NT2/D1 (cell line): ENCODE measurements at regions not wholly inside any gene's neighbourhood (a gene's known extent, or its start where the extent isn't known, plus 50 kb on each side); places are given as distances from the start of the nearest gene placed in this dataset.
"Not testable (repeated sequence)": the region's sequence is repeated elsewhere in the genome, so short reads cannot be mapped to it uniquely, and the experiment has no call there.

Source experiments
- DNase-seq: peaks from one replicate; pipeline ENCODE4 v3.0.0-alpha.2; 2011; ENCODE audit warnings: low read depth, low spot score
- H3K27me3 ChIP-seq: 2 replicates; pipeline ENCODE4 v1.6.0; 2011; ENCODE audit warnings: mild to moderate bottlenecking; ENCODE audit not compliant: insufficient read length, insufficient read depth
- H3K36me3 ChIP-seq: 2 replicates; pipeline ENCODE4 v1.6.1; 2011; ENCODE audit warnings: mild to moderate bottlenecking, low read length, mixed read lengths; ENCODE audit not compliant: insufficient read depth, insufficient read length
- H3K4me1 ChIP-seq: 2 replicates; pipeline ENCODE4 v1.5.1; 2011; ENCODE audit not compliant: insufficient read depth, insufficient read length
- H3K4me3 ChIP-seq: 2 replicates; pipeline ENCODE4 v1.5.1; 2011; ENCODE audit warnings: low read depth; ENCODE audit not compliant: insufficient read length
- H3K9ac ChIP-seq: 2 replicates; pipeline ENCODE4 v1.6.0; 2011; ENCODE audit warnings: low read depth; ENCODE audit not compliant: insufficient read length
- H3K9me3 ChIP-seq: 2 replicates; pipeline ENCODE4 v1.5.1; 2011; ENCODE audit warnings: mild to moderate bottlenecking, low read length; ENCODE audit not compliant: insufficient read depth
- SUZ12 ChIP-seq: IDR thresholded peaks from 2 replicates; pipeline ENCODE4 v1.6.1; 2011; ENCODE audit not compliant: insufficient read length, insufficient read depth; ENCODE audit errors: extremely low read depth
- YY1 ChIP-seq: IDR thresholded peaks from 2 replicates; pipeline ENCODE4 v1.6.1; 2011; ENCODE audit not compliant: insufficient read length, insufficient read depth
- ZNF274 ChIP-seq: IDR thresholded peaks from 2 replicates; pipeline ENCODE4 v1.6.1; 2011; ENCODE audit warnings: mild to moderate bottlenecking, low read depth, low read length

GRCh38 chr6:27830212-27830599 lies 82.0 kb downstream of the OR2B2 start:
- DNase-seq, result no peak
- Histone ChIP-seq H3K4me3 (peak overlapping the region; percentile 66), H3K27me3 (no peaks in the 10 kb centered on the region), H3K9ac (peak overlapping the region; percentile 90), H3K9me3 (peaks cover 12% of the 10 kb centered on the region; the same call in 1 of the 2 replicates), H3K36me3 (peaks cover 5% of the 10 kb centered on the region), H3K4me1 (no peaks in the 10 kb centered on the region)
- TF ChIP-seq SUZ12, result no peak
- no peak for TF ChIP-seq ZNF274
- TF ChIP-seq YY1, result no peak

DNA sequence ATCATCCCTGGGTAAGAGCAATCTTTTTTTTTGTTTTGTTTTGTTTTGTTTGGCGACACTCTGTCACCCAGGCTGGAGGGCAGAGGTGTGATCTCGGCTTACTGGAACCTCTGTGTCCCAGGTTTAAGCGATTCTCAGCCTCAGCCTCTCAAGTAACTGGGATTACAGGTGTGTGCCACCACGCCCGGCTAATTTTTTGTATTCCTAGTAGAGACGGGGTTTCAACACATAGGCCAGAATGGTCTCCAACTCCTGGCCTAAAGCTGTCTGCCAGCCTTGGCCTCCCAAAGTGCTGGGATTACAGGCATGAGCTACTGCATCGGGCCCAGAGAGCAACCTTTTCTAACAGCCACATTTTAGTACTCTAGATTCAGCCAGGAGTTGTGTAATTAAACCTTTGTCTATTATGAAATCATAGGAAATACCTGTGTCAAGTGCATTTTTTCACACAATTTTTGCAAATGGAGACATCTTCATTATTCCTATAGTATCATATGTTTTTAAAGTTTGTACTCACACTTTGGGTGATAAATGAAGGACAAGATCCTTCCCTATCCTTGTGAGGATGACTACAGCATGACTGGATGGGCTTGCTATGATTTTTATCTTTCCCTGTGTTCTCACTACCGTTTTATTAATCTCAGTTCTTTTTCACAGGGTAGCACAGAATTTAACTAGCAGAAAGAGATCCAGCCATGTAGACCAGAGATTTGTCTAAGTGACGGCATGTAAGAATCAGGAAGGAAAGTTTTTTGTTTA lies 82.6 kb downstream of the OR2B2 start:
- peak overlapping the region; percentile 66 for H3K4me3 ChIP-seq
- no peak for TF ChIP-seq ZNF274
- no peak for TF ChIP-seq YY1
- TF ChIP-seq SUZ12, result no peak

GRCh38 chr6:27827477-27827876 lies 84.7 kb downstream of the OR2B2 start:
- not testable (repeated sequence) for DNase-seq, H3K4me1 ChIP-seq, H3K36me3 ChIP-seq, H3K4me3 ChIP-seq, H3K27me3 ChIP-seq, H3K9ac ChIP-seq
- H3K9me3 ChIP-seq, result peaks cover 12% of the 10 kb centered on the region; the same call in 1 of the 2 replicates

More for the DNA sequence above, 82.6 kb downstream of the OR2B2 start:
- Histone ChIP-seq H3K4me1 (no peaks in the 10 kb centered on the region), H3K36me3 (peaks cover 5% of the 10 kb centered on the region), H3K9ac (peak overlapping the region; percentile 90), H3K9me3 (peaks cover 12% of the 10 kb centered on the region; the same call in 1 of the 2 replicates), H3K27me3 (no peaks in the 10 kb centered on the region)
- no peak for DNase-seq

- not testable (repeated sequence) for H3K9ac ChIP-seq, DNase-seq, H3K36me3 ChIP-seq, H3K27me3 ChIP-seq, H3K4me1 ChIP-seq, H3K4me3 ChIP-seq
- peaks cover 12% of the 10 kb centered on the region; the same call in 1 of the 2 replicates for H3K9me3 ChIP-seq
Observed at GRCh38 chr6:27826612-27826985, 85.6 kb downstream of the OR2B2 start.

- not testable (repeated sequence) for H3K27me3 ChIP-seq, H3K36me3 ChIP-seq, H3K4me1 ChIP-seq, H3K9ac ChIP-seq, DNase-seq
- Histone ChIP-seq H3K4me3 (peak overlapping the region; percentile 18), H3K9me3 (peaks cover 12% of the 10 kb centered on the region; the same call in 1 of the 2 replicates)
Observed at GRCh38 chr6:27825848-27826611, 86.2 kb downstream of the OR2B2 start.

GRCh38 chr6:27825025-27825793 lies 87.0 kb downstream of the OR2B2 start:
- DNase-seq, result no peak
- Histone ChIP-seq H3K9ac (peak overlapping the region; percentile 87), H3K4me1 (no peaks in the 10 kb centered on the region), H3K4me3 (peak overlapping the region; percentile 57), H3K36me3 (peaks cover 5% of the 10 kb centered on the region), H3K27me3 (no peaks in the 10 kb centered on the region), H3K9me3 (peaks cover 12% of the 10 kb centered on the region; the same call in 1 of the 2 replicates)
- TF ChIP-seq SUZ12 (no peak), YY1 (no peak), ZNF274 (no peak)

DNA sequence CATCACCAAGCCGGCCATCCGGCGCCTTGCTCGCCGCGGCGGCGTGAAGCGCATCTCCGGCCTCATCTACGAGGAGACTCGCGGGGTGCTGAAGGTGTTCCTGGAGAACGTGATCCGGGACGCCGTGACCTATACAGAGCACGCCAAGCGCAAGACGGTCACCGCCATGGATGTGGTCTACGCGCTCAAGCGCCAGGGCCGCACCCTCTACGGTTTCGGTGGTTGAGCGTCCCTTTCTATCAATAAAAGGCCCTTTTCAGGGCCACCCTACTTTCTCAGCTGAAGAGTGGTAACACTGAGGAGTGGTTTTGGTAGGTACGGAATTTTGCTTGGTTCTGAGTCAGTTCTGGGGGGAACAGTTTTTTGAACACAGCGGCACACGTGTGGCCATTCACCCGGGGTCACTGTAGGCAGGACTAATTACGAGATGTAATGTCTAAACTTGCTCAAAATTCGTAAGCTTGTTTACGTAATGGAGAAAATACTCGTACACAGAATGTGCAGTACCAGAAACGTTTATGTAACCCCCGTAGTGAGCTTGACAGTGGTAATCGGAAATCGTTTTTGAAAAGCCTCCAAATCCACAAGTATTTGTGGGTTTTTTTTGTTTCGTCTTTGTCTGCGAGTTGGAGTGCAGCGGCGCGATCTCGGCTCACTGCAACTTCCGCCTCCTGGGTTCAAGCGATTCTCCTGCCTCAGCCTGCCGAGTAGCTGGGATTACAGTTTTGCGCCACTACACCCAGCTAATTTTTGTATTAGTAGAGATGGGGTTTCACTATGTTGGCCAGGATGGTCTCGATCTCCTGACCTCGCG lies 87.8 kb downstream of the OR2B2 start:
- H3K36me3 ChIP-seq, H3K27me3 ChIP-seq, H3K4me1 ChIP-seq, DNase-seq: not testable (repeated sequence)
- Histone ChIP-seq H3K9ac (peak overlapping the region; percentile 87), H3K4me3 (peak overlapping the region; percentile 57), H3K9me3 (peaks cover 10% of the 10 kb centered on the region; the same call in 1 of the 2 replicates)

DNA sequence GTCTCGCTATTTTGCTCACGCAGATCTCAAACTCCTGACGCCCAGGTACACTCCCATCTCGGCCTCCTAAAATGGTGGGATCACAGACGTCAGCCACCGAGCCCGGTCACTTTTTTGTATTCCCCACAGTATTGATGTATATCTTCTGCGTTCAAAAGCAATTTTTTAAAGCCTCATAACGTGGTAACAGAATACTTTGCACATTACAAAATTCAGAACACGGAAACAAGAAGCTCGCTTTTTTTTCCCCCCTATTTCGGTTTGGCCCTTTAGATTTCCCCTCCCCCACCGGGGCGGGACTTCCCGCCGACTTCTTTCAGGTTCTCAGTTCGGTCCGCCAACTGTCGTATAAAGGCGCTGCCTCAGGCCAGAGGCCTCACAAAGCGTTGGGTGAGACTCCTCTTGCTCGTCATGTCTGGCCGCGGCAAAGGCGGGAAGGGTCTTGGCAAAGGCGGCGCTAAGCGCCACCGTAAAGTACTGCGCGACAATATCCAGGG lies 88.4 kb downstream of the OR2B2 start:
- not testable (repeated sequence) for DNase-seq, H3K9me3 ChIP-seq, H3K27me3 ChIP-seq, H3K4me1 ChIP-seq, H3K4me3 ChIP-seq, H3K36me3 ChIP-seq
- H3K9ac ChIP-seq, result peak overlapping the region; percentile 51
